Hindlimb muscle (tissue), 1 donor: ENCODE measurements at regions not wholly inside any gene's neighbourhood (a gene's known extent, or its start where the extent isn't known, plus 50 kb on each side); places are given as distances from the start of the nearest gene placed in this dataset.
A peak's percentile ranks its signal among the peaks of the same experiment; 100 is the strongest.

Source experiments
- DNase-seq: peaks from one replicate; pipeline ENCODE4 v3.0.0-alpha.2; 2013

- no peak for DNase-seq
Measured at GRCh38 chr10:78396754-78397153, 363.1 kb downstream of the RPS24 start.

GRCh38 chr10:78397786-78398185 lies 364.1 kb downstream of the RPS24 start:
- DNase-seq, result no peak

- DNase-seq, result no peak
Measured at GRCh38 chr10:78398382-78398781, 364.7 kb downstream of the RPS24 start.

- peak; percentile 30 for DNase-seq
Measured at GRCh38 chr10:78401624-78402367, 368.1 kb downstream of the RPS24 start.

- no peak for DNase-seq
Measured at GRCh38 chr10:78402591-78402990, 368.9 kb downstream of the RPS24 start.

- DNase-seq, result no peak
Measured at GRCh38 chr10:78403781-78404180, 370.1 kb downstream of the RPS24 start.

GRCh38 chr10:78404296-78404695 lies 370.6 kb downstream of the RPS24 start:
- no peak for DNase-seq

- no peak for DNase-seq
Measured at GRCh38 chr10:78405231-78405630, 371.6 kb downstream of the RPS24 start.

GRCh38 chr10:78405736-78406135 lies 372.1 kb downstream of the RPS24 start:
- no peak for DNase-seq

- no peak for DNase-seq
Measured at GRCh38 chr10:78406648-78407008, 373.0 kb downstream of the RPS24 start.

- DNase-seq, result peak; percentile 84
Measured at GRCh38 chr10:78407009-78407711, 373.5 kb downstream of the RPS24 start.

GRCh38 chr10:78407966-78408365 lies 374.3 kb downstream of the RPS24 start:
- no peak for DNase-seq

- DNase-seq, result no peak
Measured at GRCh38 chr10:78408671-78409472, 375.2 kb downstream of the RPS24 start.

GRCh38 chr10:78410046-78410965 lies 376.6 kb downstream of the RPS24 start:
- DNase-seq, result no peak

- no peak for DNase-seq
Measured at GRCh38 chr10:78411716-78412115, 378.1 kb downstream of the RPS24 start.

- DNase-seq, result no peak
Measured at GRCh38 chr10:78412605-78413004, 378.9 kb downstream of the RPS24 start.

- no peak for DNase-seq
Measured at GRCh38 chr10:78413076-78414055, 379.7 kb downstream of the RPS24 start.

GRCh38 chr10:78414380-78414779 lies 380.7 kb downstream of the RPS24 start:
- DNase-seq, result no peak

- no peak for DNase-seq
Measured at GRCh38 chr10:78415111-78415510, 381.4 kb downstream of the RPS24 start.

GRCh38 chr10:78416031-78417011 lies 382.7 kb downstream of the RPS24 start:
- DNase-seq, result no peak
